Stimulated activated CD4-positive, alpha-beta T cell treated with anti-CD3 and anti-CD28 coated beads, TNF-alpha, amount 100 ng/mL, for 24 hours (primary cell): ENCODE measurements at regions not wholly inside any gene's neighbourhood (a gene's known extent, or its start where the extent isn't known, plus 50 kb on each side); places are given as distances from the start of the nearest gene placed in this dataset.
A peak's percentile ranks its signal among the peaks of the same experiment; 100 is the strongest.

ENCODE experiments used
- DNase-seq, 3 experiments: peaks; one replicate each; pipeline ENCODE4 v3.0.0-alpha.2; 2020; ENCODE audit warnings: low read depth in 3 of 3

DNA sequence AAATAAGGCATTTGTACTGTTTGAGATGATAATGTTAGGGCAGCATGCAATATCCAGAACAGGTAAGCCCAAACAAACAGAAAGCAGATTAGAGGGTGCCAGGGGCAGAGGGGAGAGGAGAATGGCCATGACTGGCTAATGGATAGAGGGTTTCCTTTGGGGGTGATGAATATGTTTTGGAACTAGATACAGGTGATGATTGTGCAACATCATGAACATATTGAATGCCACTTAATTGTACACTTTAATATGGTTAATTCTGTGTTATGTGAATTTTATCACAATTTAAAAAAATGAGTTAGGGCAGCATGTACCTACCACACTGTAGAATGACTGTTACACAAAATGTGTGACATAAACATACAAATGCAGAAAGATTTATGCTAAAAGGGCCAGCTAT, 255.5 kb upstream of the FN1 start:
- DNase-seq: no peak

GRCh38 chr2:215687149-215688031, 251.5 kb upstream of the FN1 start:
- no peak for DNase-seq

DNA sequence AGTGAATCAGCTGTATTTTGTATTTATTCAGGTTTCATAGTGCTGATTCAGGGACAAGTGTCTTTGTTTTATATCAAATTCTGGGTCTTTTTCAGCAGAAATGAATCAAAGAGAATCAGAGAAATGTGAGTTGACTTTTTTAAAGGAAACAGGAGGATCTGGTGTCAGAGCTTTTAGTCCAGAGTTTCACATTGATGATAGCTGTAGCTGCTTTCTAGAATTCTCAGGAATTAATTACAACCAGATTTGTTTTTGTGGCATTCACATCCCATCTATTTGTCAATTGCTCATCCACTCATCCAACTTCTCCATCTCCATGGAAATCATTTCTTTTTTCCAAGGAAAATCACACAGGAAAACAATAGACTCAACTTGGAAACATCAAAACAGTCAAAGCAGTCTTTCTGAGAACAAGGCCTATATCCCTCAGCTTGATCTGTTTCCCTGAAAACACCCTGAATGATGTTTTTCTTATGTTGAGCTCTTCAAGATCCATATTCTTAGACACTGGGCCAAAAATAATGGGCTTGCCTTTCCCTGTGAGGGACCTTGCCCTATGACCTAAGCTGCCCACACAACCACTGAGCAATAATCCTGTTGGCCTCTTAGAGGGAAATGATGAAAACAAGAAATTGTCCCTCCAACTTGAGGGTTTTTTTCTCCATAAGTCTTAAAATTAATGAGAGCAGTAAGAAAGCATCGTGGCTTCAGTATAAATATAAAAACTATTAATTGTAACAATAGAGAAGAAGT, 249.5 kb upstream of the FN1 start:
- DNase-seq: no peak

DNA sequence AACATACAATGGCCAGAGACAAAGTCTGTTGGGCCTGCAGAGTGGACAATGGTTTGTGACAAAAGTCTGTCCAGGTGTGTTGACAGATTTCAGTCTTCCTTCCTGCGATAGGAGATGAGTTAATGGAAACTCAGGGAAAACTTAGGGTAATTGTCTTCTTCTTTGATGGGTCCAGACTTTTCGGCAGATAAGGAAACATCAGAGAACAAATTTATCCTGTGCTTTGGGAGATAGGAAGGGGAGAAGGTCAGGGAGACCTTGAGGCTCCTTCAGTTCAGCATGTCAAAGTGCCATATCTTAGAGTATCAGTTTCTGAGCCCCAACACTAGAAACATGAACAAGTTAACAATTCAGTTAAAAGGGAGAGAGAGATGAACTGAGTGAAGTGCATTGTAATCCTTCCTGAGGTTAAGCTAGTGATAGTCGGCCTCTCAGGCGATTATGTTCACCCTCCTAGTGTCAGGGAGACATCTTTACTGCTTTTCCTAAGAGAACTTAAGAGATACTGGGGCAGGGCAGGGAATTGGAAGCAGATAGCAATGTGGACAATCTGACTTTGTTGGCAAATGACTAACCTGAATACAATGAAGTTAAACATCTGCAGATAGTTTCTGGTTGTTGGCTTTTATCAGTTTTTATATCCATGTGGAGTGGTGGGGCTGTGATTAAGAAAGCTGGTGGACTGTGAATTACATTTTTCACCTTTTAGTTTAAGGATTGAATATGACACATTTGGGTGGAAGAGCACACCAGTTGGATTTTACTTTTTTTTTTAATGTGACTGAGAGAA, 248.8 kb upstream of the FN1 start:
- no peak for DNase-seq

GRCh38 chr2:215683295-215683694, 247.4 kb upstream of the FN1 start:
- DNase-seq: no peak

DNA sequence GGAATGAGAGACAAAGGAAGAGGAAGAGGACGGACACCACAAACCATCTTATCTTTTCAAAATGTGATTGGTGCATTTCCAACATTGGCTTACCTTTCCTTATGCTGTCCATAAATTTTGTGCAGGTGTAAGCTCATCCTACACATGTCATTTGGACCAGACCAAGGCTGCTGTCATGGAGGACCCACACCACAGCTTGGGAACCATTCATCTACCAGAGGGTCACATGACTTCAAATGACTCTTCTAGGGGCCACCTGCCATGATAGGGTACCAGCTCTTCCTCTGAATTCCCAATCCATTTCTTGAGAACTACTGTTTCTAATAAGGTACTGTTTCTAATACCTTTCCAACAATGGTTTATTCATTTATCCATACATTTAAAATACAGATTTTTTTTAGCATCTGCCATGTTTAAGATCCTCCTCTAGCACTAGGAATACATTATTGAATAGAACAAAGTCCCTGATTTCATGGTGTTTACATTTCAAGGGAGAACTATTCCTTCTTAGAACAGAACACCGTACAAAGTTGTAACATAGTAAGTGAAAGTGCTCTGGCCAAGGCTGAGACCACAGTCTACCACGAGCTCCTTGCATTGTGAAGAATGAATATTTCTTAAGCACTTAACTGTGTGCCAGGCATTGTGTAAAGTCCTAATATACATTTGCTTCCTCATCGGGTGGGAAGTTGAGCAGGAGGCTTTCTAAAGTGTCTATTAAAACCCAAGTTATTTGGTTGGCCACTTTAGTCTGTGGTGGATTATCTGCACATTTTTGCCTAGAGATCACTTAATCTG, 246.1 kb upstream of the FN1 start:
- DNase-seq: no peak

- DNase-seq: peak in 2 of 3 experiments; percentile 4 to 9
Observed at GRCh38 chr2:215680605-215681598, 245.0 kb upstream of the FN1 start.

DNA sequence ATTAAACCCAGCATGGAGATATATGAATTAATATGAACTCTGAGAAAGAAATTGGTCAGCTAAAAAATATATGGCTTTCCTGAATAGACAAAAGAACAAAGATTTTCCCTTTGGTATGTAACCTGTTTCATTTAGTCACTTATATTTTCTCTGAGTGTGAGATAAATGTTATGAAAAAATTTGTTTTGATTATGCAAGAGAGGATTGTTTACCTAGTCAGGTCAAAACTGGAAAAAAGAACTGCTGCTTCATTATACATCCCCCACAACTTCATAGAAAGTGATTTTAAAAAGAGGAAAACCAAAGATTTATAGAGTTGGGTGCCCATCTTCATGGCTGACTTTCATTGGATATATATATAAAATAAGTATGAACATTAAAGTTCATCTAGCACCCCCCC, 242.2 kb upstream of the FN1 start:
- DNase-seq: no peak

- no peak for DNase-seq
Observed at GRCh38 chr2:215677481-215677880, 241.6 kb upstream of the FN1 start.

DNA sequence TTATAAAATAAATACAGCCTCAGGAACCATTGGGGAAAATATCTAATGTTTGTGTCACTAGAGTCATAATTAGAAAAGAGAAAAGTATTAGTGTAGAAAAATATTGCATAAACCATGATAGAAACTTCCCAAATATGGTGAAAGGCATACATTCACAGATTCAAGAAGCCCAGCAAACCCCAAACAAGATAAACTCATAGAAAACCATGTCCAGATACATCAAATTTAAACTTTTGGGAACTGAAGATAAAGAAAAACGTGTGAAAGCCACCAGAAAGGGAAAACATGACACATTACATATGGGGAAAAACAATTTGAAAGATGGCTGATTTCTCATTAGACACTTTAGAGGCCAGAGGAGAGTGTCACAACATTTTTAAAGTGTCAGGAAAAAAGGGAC, 236.5 kb upstream of the FN1 start:
- DNase-seq: no peak

DNA sequence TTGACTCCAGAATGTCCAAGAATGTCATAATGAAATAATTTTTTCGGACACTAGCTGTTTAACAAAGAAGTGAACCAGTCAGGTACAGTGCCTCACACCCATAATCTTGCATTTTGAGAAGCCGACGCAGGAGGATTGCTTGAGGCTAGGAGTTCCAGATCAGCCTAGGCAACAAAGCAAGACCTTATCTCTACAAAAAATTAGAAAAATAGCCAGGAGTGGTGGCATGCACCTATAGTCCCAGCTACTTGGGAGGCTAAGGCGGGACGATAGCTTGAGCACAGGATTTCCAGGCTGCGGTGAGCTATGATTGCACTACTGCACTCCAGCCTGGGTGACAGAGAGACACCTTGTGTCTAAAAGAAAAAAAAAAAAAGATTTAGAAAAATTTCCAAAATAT, 235.8 kb upstream of the FN1 start:
- no peak for DNase-seq

GRCh38 chr2:215671244-215671643, 235.4 kb upstream of the FN1 start:
- DNase-seq: no peak

GRCh38 chr2:215670396-215670795, 234.5 kb upstream of the FN1 start:
- no peak for DNase-seq

- DNase-seq: no peak
Observed at GRCh38 chr2:215668378-215668775, 232.5 kb upstream of the FN1 start.

DNA sequence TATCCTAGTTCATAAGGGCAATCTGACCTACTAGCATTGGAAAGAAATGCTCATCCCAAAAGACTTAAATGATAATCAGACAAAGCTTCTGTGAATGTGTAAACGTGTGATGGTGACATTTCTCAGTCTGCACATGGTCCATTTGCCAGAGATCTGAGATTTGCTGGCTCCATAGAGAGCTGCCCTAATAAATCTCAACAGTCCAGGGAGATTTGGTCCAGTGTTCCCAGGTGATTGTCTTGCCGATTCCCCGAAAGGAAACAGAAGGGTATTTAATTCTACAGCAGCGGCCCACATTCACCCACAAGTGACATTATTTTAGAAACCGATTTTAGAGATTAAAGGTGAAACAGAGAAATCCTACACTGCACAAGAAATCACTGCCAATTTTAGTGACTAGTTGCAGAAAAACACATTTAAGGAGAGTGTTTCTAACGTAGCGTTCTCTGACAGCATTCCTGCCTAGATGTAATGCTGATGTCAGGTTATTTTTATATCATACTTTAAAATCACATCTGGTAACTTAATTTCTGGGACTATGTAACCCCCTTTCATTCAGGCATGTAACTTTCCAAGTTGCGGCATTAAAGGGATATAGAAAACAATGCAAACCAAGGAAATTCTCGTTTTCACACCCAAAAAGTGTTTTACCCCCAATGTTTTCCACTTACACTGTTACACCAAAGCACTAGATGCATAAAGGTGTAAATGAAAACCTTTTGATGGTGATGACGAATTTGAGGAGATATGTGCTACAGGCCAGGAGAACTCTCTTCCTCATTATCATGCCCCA, 231.9 kb upstream of the FN1 start:
- DNase-seq: no peak

- no peak for DNase-seq
Observed at GRCh38 chr2:215664847-215665525, 229.1 kb upstream of the FN1 start.

GRCh38 chr2:215662715-215663114, 226.8 kb upstream of the FN1 start:
- no peak for DNase-seq

GRCh38 chr2:215660687-215661086, 224.8 kb upstream of the FN1 start:
- no peak for DNase-seq

- DNase-seq: no peak
Observed at GRCh38 chr2:215659650-215660049, 223.8 kb upstream of the FN1 start.
